ENCODE measurements at regions not wholly inside any gene's neighbourhood (a gene's known extent, or its start where the extent isn't known, plus 50 kb on each side); places are given as distances from the start of the nearest gene placed in this dataset.

GRCh38 chrX:142076633-142077032 is 128.5 kb downstream of the MAGEC2 start:
- no peak for DNase-seq (ENCODE audit: low spot score)
- no peaks in the 10 kb centered on the region for H3K9me3 ChIP-seq
- no peak overlapping the region for H3K27ac ChIP-seq
- TF ChIP-seq CTCF (IDR thresholded peaks at IDR 0.05), result no peak
- no peaks in the 10 kb centered on the region for H3K36me3 ChIP-seq
- no peak overlapping the region for H3K4me3 ChIP-seq
- no peaks in the 10 kb centered on the region for H3K27me3 ChIP-seq
- no peaks in the 10 kb centered on the region for H3K4me1 ChIP-seq

GRCh38 chrX:142068365-142068764 is 136.7 kb downstream of the MAGEC2 start:
- Histone ChIP-seq H3K36me3 (no peaks in the 10 kb centered on the region), H3K9me3 (no peaks in the 10 kb centered on the region), H3K27me3 (no peaks in the 10 kb centered on the region), H3K4me3 (no peak overlapping the region), H3K27ac (no peak overlapping the region), H3K4me1 (no peaks in the 10 kb centered on the region)
- no peak for DNase-seq (ENCODE audit: low spot score)
- no peak for TF ChIP-seq CTCF (IDR thresholded peaks at IDR 0.05)

GRCh38 chrX:142060191-142060590 is 144.9 kb downstream of the MAGEC2 start:
- peaks cover 0 to 6% of the 10 kb centered on the region in 2 donors for H3K9me3 ChIP-seq
- H3K27me3 ChIP-seq, result no peaks in the 10 kb centered on the region
- no peak overlapping the region for H3K27ac ChIP-seq
- no peak for DNase-seq (ENCODE audit: low spot score)
- H3K4me1 ChIP-seq, result no peaks in the 10 kb centered on the region
- H3K4me3 ChIP-seq, result no peak overlapping the region
- no peak for TF ChIP-seq CTCF (IDR thresholded peaks at IDR 0.05)
- no peaks in the 10 kb centered on the region for H3K36me3 ChIP-seq

- Histone ChIP-seq H3K9me3 (peaks cover 0 to 6% of the 10 kb centered on the region in 2 donors), H3K4me1 (no peaks in the 10 kb centered on the region), H3K4me3 (no peak overlapping the region), H3K27ac (no peak overlapping the region), H3K27me3 (no peaks in the 10 kb centered on the region), H3K36me3 (no peaks in the 10 kb centered on the region)
- TF ChIP-seq CTCF (IDR thresholded peaks at IDR 0.05), result no peak
- DNase-seq (ENCODE audit: low spot score), result no peak
These were observed 150.4 kb downstream of the MAGEC1 start for GRCh38 chrX:142054094-142054493.

GRCh38 chrX:142052238-142052637 is 148.5 kb downstream of the MAGEC1 start:
- no peaks in the 10 kb centered on the region for H3K4me1 ChIP-seq
- H3K27me3 ChIP-seq, result no peaks in the 10 kb centered on the region
- TF ChIP-seq CTCF (IDR thresholded peaks at IDR 0.05), result no peak
- no peak overlapping the region for H3K27ac ChIP-seq
- H3K4me3 ChIP-seq, result no peak overlapping the region
- no peaks in the 10 kb centered on the region for H3K36me3 ChIP-seq
- DNase-seq (ENCODE audit: low spot score), result no peak
- no peaks in the 10 kb centered on the region for H3K9me3 ChIP-seq

GRCh38 chrX:142043196-142043595 is 139.5 kb downstream of the MAGEC1 start:
- no peak overlapping the region for H3K27ac ChIP-seq
- no peak for TF ChIP-seq CTCF (IDR thresholded peaks at IDR 0.05)
- no peaks in the 10 kb centered on the region for H3K36me3 ChIP-seq
- no peak overlapping the region for H3K4me3 ChIP-seq
- H3K27me3 ChIP-seq, result no peaks in the 10 kb centered on the region
- H3K9me3 ChIP-seq, result no peaks in the 10 kb centered on the region
- no peak for DNase-seq (ENCODE audit: low spot score)
- no peaks in the 10 kb centered on the region for H3K4me1 ChIP-seq

Measured in right atrium auricular region (tissue), 2 donors.